ENCODE measurements at regions not wholly inside any gene's neighbourhood (a gene's known extent, or its start where the extent isn't known, plus 50 kb on each side); places are given as distances from the start of the nearest gene placed in this dataset.

DNA sequence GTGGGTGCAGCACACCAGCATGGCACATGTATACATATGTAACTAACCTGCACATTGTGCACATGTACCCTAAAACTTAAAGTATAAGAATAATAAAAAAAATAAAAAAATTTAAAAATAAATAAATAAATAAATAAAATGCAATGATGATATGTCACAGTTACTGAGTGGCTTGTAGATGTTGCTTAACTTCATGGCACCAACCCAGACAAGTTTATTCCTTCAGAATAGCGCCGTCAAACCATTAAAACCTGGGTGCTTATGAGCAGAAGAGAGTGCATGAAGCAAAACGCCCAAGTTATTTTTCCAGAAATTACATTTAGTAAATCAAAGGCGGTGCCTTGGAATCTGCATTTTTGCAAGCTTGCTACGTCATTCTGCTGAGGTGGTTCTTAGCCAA lies 417.9 kb downstream of the AEBP2 start:
- H3K27ac ChIP-seq (ENCODE audit: low read depth, low read length, severe bottlenecking) = no peak overlapping the region
- H3K9me3 ChIP-seq (ENCODE audit: control insufficient read depth, low read length) = no peaks in the 10 kb centered on the region
- 88 to 98% methylated on average over 5 of the region's 5 CpGs for WGBS, 2 experiments (ENCODE audit: insufficient coverage in 2 of 2)
- H3K4me1 ChIP-seq (ENCODE audit: control insufficient read depth, insufficient read depth, low read length, poor library complexity, severe bottlenecking) = no peaks in the 10 kb centered on the region
- H3K36me3 ChIP-seq (ENCODE audit: control insufficient read depth, insufficient read depth, low read length) = no peaks in the 10 kb centered on the region
- no peak overlapping the region for H3K4me3 ChIP-seq (ENCODE audit: extremely low read depth, insufficient read depth, low read length, poor library complexity, severe bottlenecking)

DNA sequence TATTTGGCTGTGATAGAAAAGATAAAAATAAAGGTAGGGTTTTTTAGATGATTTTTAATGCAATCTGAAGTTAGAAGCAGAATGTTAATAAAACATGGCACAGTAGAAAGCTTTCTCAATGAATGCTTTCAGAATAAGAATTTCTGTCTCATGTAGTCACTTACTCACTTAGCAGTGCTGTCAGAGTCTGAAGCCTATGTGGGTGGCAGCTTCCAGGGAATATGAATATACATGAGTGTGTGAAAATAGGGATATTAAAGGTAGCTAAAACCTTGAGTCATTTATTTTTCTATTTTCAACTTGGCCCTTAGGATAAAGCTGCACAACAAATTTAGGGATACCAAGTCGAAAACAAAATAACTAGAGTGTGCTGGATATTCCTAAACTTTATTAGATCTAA lies 427.9 kb downstream of the AEBP2 start:
- no peak overlapping the region for H3K4me3 ChIP-seq (ENCODE audit: extremely low read depth, insufficient read depth, low read length, poor library complexity, severe bottlenecking)
- H3K36me3 ChIP-seq (ENCODE audit: control insufficient read depth, insufficient read depth, low read length) = no peaks in the 10 kb centered on the region
- no CpG with 5 or more reads among the region's 1 CpG for WGBS, 2 experiments (ENCODE audit: insufficient coverage in 2 of 2)
- H3K9me3 ChIP-seq (ENCODE audit: control insufficient read depth, low read length) = no peaks in the 10 kb centered on the region
- no peak overlapping the region for H3K27ac ChIP-seq (ENCODE audit: low read depth, low read length, severe bottlenecking)
- H3K4me1 ChIP-seq (ENCODE audit: control insufficient read depth, insufficient read depth, low read length, poor library complexity, severe bottlenecking) = no peaks in the 10 kb centered on the region

DNA sequence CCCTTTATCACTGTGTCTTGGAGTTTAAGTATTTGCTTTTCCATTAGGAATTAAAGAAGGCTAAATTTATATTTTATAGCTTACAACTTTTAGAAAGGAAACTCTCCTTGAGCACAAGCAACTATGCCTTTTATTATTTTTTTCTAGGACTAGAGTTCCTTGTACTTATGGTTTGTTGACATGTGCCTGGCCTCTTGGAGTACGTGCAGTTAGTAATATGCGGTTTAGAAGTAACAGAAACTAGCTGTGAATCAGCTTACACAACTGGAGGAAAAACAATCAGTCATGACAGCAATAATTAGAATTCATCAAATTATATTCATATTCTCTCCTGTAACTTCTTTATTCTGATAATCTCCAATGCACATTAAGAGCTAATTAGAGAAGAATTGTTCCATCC lies 428.7 kb downstream of the AEBP2 start:
- H3K27ac ChIP-seq (ENCODE audit: low read depth, low read length, severe bottlenecking) = no peak overlapping the region
- H3K36me3 ChIP-seq (ENCODE audit: control insufficient read depth, insufficient read depth, low read length) = no peaks in the 10 kb centered on the region
- no peaks in the 10 kb centered on the region for H3K4me1 ChIP-seq (ENCODE audit: control insufficient read depth, insufficient read depth, low read length, poor library complexity, severe bottlenecking)
- no peaks in the 10 kb centered on the region for H3K9me3 ChIP-seq (ENCODE audit: control insufficient read depth, low read length)
- no peak overlapping the region for H3K4me3 ChIP-seq (ENCODE audit: extremely low read depth, insufficient read depth, low read length, poor library complexity, severe bottlenecking)
- WGBS, 2 experiments (ENCODE audit: insufficient coverage in 2 of 2) = no CpG with 5 or more reads among the region's 2 CpGs

- Histone ChIP-seq H3K9me3 (ENCODE audit: control insufficient read depth, low read length) (no peaks in the 10 kb centered on the region), H3K36me3 (ENCODE audit: control insufficient read depth, insufficient read depth, low read length) (no peaks in the 10 kb centered on the region), H3K27ac (ENCODE audit: low read depth, low read length, severe bottlenecking) (no peak overlapping the region), H3K4me3 (ENCODE audit: extremely low read depth, insufficient read depth, low read length, poor library complexity, severe bottlenecking) (no peak overlapping the region), H3K4me1 (ENCODE audit: control insufficient read depth, insufficient read depth, low read length, poor library complexity, severe bottlenecking) (no peaks in the 10 kb centered on the region)
- 80 to 88% methylated on average over 1 to 3 of the region's 5 CpGs for WGBS, 2 experiments (ENCODE audit: insufficient coverage in 2 of 2)
Observed at GRCh38 chr12:19869413-19869812, 430.1 kb downstream of the AEBP2 start.

GRCh38 chr12:19872621-19873540 lies 433.6 kb downstream of the AEBP2 start:
- no peak overlapping the region for H3K4me3 ChIP-seq (ENCODE audit: extremely low read depth, insufficient read depth, low read length, poor library complexity, severe bottlenecking)
- WGBS, 2 experiments (ENCODE audit: insufficient coverage in 2 of 2) = 94 to 95% methylated on average over 3 to 5 of the region's 9 CpGs
- no peaks in the 10 kb centered on the region for H3K4me1 ChIP-seq (ENCODE audit: control insufficient read depth, insufficient read depth, low read length, poor library complexity, severe bottlenecking)
- no peaks in the 10 kb centered on the region for H3K36me3 ChIP-seq (ENCODE audit: control insufficient read depth, insufficient read depth, low read length)
- no peaks in the 10 kb centered on the region for H3K9me3 ChIP-seq (ENCODE audit: control insufficient read depth, low read length)
- no peak overlapping the region for H3K27ac ChIP-seq (ENCODE audit: low read depth, low read length, severe bottlenecking)

DNA sequence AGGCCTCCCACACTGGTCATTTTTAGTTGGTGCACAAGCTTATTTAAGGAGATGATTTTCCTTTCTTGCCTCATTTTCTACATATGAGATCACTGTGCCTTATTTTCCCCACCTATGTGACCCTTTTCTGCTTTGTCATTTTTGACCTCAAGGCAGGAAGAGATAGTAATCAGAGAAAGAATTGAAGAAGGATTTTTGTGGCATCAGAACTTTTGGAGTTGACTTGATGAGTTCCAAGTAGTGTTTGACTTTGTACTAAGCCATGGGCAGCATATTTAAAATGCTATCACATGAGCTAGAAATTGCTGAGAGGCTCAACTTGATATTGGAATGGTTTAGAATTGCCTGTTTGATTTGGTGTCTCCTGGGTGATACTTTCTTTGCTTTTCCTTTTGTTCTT lies 440.8 kb downstream of the AEBP2 start:
- Histone ChIP-seq H3K27ac (ENCODE audit: low read depth, low read length, severe bottlenecking) (no peak overlapping the region), H3K4me3 (ENCODE audit: extremely low read depth, insufficient read depth, low read length, poor library complexity, severe bottlenecking) (no peak overlapping the region), H3K9me3 (ENCODE audit: control insufficient read depth, low read length) (no peaks in the 10 kb centered on the region), H3K36me3 (ENCODE audit: control insufficient read depth, insufficient read depth, low read length) (no peaks in the 10 kb centered on the region), H3K4me1 (ENCODE audit: control insufficient read depth, insufficient read depth, low read length, poor library complexity, severe bottlenecking) (no peaks in the 10 kb centered on the region)

GRCh38 chr12:19880721-19881120 lies 441.4 kb downstream of the AEBP2 start:
- Histone ChIP-seq H3K36me3 (ENCODE audit: control insufficient read depth, insufficient read depth, low read length) (no peaks in the 10 kb centered on the region), H3K4me3 (ENCODE audit: extremely low read depth, insufficient read depth, low read length, poor library complexity, severe bottlenecking) (no peak overlapping the region)

GRCh38 chr12:19882346-19882745 lies 443.1 kb downstream of the AEBP2 start:
- H3K36me3 ChIP-seq (ENCODE audit: control insufficient read depth, insufficient read depth, low read length) = no peaks in the 10 kb centered on the region
- 83% methylated on average over 1 to 2 of the region's 3 CpGs for WGBS, 2 experiments (ENCODE audit: insufficient coverage in 2 of 2)
- no peaks in the 10 kb centered on the region for H3K4me1 ChIP-seq (ENCODE audit: control insufficient read depth, insufficient read depth, low read length, poor library complexity, severe bottlenecking)
- H3K9me3 ChIP-seq (ENCODE audit: control insufficient read depth, low read length) = no peaks in the 10 kb centered on the region
- no peak overlapping the region for H3K27ac ChIP-seq (ENCODE audit: low read depth, low read length, severe bottlenecking)
- H3K4me3 ChIP-seq (ENCODE audit: extremely low read depth, insufficient read depth, low read length, poor library complexity, severe bottlenecking) = no peak overlapping the region

More at GRCh38 chr12:19880721-19881120, 441.4 kb downstream of the AEBP2 start:
- H3K4me1 ChIP-seq (ENCODE audit: control insufficient read depth, insufficient read depth, low read length, poor library complexity, severe bottlenecking) = no peaks in the 10 kb centered on the region
- no peak overlapping the region for H3K27ac ChIP-seq (ENCODE audit: low read depth, low read length, severe bottlenecking)
- no peaks in the 10 kb centered on the region for H3K9me3 ChIP-seq (ENCODE audit: control insufficient read depth, low read length)

DNA sequence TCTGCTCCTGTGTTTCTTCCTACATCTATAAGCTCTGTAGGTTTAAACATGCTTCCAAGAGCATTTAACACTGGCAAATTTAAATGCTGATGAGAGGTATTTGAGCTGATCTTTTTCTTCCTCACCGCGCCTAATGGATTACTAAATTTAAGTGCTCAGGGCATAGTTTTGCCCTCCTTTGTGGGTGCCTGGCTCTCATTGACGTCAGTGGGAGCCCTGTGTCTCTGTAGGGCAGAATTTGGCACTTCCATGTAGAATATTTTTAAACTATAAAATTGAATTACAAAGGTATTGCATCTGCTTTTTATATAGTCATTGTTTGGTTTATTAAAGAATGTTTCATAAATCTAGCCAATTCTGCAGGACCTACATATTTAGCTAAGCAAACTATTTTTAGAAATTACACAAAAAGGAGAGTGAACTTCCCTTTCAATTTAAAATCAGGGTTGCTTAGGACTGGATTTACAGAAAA lies 444.8 kb downstream of the AEBP2 start:
- WGBS, 2 experiments (ENCODE audit: insufficient coverage in 2 of 2) = 90% methylated on average over 2 of the region's 3 CpGs; no CpG with 5 or more reads in 1 of the 2 experiments
- H3K4me1 ChIP-seq (ENCODE audit: control insufficient read depth, insufficient read depth, low read length, poor library complexity, severe bottlenecking) = no peaks in the 10 kb centered on the region
- no peak overlapping the region for H3K27ac ChIP-seq (ENCODE audit: low read depth, low read length, severe bottlenecking)
- H3K9me3 ChIP-seq (ENCODE audit: control insufficient read depth, low read length) = no peaks in the 10 kb centered on the region
- H3K4me3 ChIP-seq (ENCODE audit: extremely low read depth, insufficient read depth, low read length, poor library complexity, severe bottlenecking) = no peak overlapping the region
- H3K36me3 ChIP-seq (ENCODE audit: control insufficient read depth, insufficient read depth, low read length) = no peaks in the 10 kb centered on the region

- no peaks in the 10 kb centered on the region for H3K36me3 ChIP-seq (ENCODE audit: control insufficient read depth, insufficient read depth, low read length)
- H3K27ac ChIP-seq (ENCODE audit: low read depth, low read length, severe bottlenecking) = no peak overlapping the region
- no peak overlapping the region for H3K4me3 ChIP-seq (ENCODE audit: extremely low read depth, insufficient read depth, low read length, poor library complexity, severe bottlenecking)
- H3K9me3 ChIP-seq (ENCODE audit: control insufficient read depth, low read length) = no peaks in the 10 kb centered on the region
- 88 to 100% methylated on average over 1 to 5 of the region's 8 CpGs for WGBS, 2 experiments (ENCODE audit: insufficient coverage in 2 of 2)
- no peaks in the 10 kb centered on the region for H3K4me1 ChIP-seq (ENCODE audit: control insufficient read depth, insufficient read depth, low read length, poor library complexity, severe bottlenecking)
Observed at GRCh38 chr12:19885093-19885812, 446.0 kb downstream of the AEBP2 start.

GRCh38 chr12:19886065-19886464 lies 446.8 kb downstream of the AEBP2 start:
- WGBS, 2 experiments (ENCODE audit: insufficient coverage in 2 of 2) = 100% methylated on average over 2 of the region's 4 CpGs
- H3K9me3 ChIP-seq (ENCODE audit: control insufficient read depth, low read length) = no peaks in the 10 kb centered on the region
- H3K27ac ChIP-seq (ENCODE audit: low read depth, low read length, severe bottlenecking) = no peak overlapping the region
- H3K4me1 ChIP-seq (ENCODE audit: control insufficient read depth, insufficient read depth, low read length, poor library complexity, severe bottlenecking) = no peaks in the 10 kb centered on the region
- no peak overlapping the region for H3K4me3 ChIP-seq (ENCODE audit: extremely low read depth, insufficient read depth, low read length, poor library complexity, severe bottlenecking)
- no peaks in the 10 kb centered on the region for H3K36me3 ChIP-seq (ENCODE audit: control insufficient read depth, insufficient read depth, low read length)
